T-helper 2 cell treated with Interferon-gamma antibody and Interleukin-4, amounts not matched to agents 5 μg/mL and 100 μg/mL, for 36 hours (primary cell): ENCODE measurements at regions not wholly inside any gene's neighbourhood (a gene's known extent, or its start where the extent isn't known, plus 50 kb on each side); places are given as distances from the start of the nearest gene placed in this dataset.
"Not testable (repeated sequence)": the region's sequence is repeated elsewhere in the genome, so short reads cannot be mapped to it uniquely, and the experiment has no call there.

Experiments used
- DNase-seq: peaks from one replicate; pipeline ENCODE4 v3.0.0; 2021; ENCODE audit warnings: low spot score
- H3K27ac Mint-ChIP-seq: one replicate; pipeline ENCODE4 v1.8.0; 2021; ENCODE audit warnings: mild to moderate bottlenecking, mixed read lengths
- H3K27me3 Mint-ChIP-seq: one replicate; pipeline ENCODE4 v1.8.0; 2021; ENCODE audit warnings: low read depth, mixed read lengths
- H3K36me3 Mint-ChIP-seq: one replicate; pipeline ENCODE4 v1.8.0; 2021; ENCODE audit warnings: low read depth, mixed read lengths
- H3K4me1 Mint-ChIP-seq: one replicate; pipeline ENCODE4 v1.8.0; 2021; ENCODE audit warnings: low read depth, mixed read lengths
- H3K4me3 Mint-ChIP-seq: one replicate; pipeline ENCODE4 v1.8.0; 2022; ENCODE audit warnings: mild to moderate bottlenecking, moderate library complexity, mixed read lengths
- H3K9me3 Mint-ChIP-seq: one replicate; pipeline ENCODE4 v1.8.0; 2021; ENCODE audit warnings: mixed read lengths

DNA sequence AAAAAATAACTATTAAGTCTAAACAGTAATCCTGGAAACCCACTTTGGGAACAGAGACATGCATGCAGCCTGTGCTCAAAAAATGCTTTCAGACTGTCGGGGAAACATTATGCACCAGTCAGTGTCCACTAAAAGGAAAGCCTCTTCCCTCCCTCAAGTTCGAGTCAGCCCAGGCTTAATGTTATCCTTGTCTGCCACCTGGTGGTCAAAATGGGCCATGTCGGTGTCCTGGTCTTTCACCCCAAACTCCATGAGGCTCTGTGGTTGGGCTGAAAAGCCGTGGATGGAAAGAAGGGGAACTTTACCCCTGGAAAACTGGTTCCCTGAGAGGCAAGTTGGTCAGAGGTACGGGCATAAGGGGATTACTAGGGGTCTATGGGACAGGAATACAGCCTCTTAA lies 88.4 kb upstream of the ZNF492 start:
- no peaks in the 10 kb centered on the region for H3K27me3 Mint-ChIP-seq
- H3K36me3 Mint-ChIP-seq, result no peaks in the 10 kb centered on the region
- no peak overlapping the region for H3K4me3 Mint-ChIP-seq
- H3K9me3 Mint-ChIP-seq, result peaks cover 62% of the 10 kb centered on the region
- no peak overlapping the region for H3K27ac Mint-ChIP-seq
- no peaks in the 10 kb centered on the region for H3K4me1 Mint-ChIP-seq
- no peak for DNase-seq

DNA sequence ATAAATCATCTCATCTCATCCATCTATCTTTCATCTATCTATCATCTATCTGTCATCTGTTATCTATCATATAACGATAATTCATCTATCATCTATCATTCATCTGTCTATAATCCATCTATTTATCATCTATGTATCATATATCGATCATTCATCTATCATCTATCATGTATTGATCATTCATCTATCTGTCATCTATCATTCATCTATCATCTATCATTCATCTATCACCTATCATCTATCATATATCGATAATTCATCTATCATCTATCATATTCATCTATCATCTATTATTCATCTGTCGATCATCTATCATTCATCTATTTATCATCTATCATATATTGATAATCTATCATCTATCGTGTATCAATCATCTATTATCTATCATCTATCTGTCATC lies 100.4 kb upstream of the ZNF492 start:
- no peak overlapping the region for H3K27ac Mint-ChIP-seq
- no peak for DNase-seq
- H3K4me1 Mint-ChIP-seq, result no peaks in the 10 kb centered on the region
- H3K27me3 Mint-ChIP-seq, result no peaks in the 10 kb centered on the region
- H3K36me3 Mint-ChIP-seq, result no peaks in the 10 kb centered on the region
- H3K4me3 Mint-ChIP-seq, result no peak overlapping the region
- peaks cover 49% of the 10 kb centered on the region for H3K9me3 Mint-ChIP-seq

DNA sequence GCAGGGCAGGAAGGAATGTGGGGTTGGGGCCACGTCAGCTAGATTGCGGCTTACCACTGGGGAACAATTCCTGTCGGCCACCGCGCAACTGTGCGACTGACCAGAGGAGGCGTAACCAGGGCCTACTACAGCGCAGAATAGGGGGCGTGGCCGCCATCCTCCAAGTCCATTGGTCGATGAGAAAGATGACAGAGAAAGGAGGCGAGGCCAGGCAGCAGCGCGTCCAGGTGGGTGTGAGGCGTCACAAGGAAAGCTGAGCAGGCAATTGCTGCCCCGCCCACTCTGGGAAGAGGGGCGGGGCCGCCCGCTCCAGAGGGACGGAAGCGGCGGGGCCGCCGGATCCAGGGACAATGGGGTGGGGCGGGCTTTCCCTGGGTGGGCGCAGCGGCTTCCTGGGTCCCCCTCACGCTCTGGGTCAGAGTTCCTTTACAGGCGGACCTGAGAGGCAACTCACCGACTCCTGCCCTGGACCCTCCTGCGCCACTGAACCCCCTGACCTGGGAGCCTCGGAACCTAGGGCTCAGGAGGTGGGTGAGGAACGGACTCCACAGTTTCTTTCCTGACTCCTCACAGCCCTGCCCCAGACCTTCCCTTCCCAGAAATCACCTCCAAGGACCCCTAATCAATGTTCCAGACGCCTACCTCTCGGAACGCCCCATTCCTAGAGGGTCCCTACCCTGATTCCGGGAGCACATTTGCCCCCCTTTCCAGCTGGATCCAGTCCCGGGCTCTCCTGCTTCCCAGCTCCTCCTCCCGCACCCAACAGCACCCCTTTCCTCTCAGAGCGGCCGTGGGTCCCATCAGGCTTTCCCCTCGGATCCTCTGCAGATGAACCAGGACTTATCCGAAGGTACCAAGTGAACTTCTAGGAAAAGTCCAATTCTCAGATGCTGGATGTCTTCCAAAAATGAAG lies 101.5 kb upstream of the ZNF492 start:
- Mint-ChIP-seq H3K27me3 (no peaks in the 10 kb centered on the region), H3K9me3 (peaks cover 47% of the 10 kb centered on the region), H3K4me1 (no peaks in the 10 kb centered on the region), H3K27ac (no peak overlapping the region), H3K36me3 (no peaks in the 10 kb centered on the region), H3K4me3 (no peak overlapping the region)
- DNase-seq, result no peak

DNA sequence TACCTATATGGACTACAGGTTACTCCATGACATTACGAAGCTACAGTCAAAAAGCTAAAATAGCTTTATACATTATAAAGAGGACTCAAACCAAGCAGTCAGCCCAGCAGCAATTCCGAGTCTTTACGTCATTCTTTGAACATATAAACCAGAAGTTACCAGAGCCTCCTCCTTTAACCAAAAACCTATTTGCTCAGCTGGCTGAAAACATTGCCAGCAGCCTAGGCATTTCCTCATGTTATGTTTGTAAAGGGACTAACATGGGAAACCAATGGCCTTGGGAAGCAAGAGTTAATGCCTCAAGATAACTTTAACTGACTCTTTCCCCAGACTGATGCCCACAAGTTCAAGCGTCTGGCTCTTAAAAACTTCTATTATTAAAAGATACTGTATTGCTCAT lies 104.1 kb upstream of the ZNF492 start:
- Mint-ChIP-seq H3K36me3 (no peaks in the 10 kb centered on the region), H3K4me1 (no peaks in the 10 kb centered on the region), H3K27ac (no peak overlapping the region), H3K4me3 (no peak overlapping the region), H3K27me3 (no peaks in the 10 kb centered on the region), H3K9me3 (peaks cover 47% of the 10 kb centered on the region)
- no peak for DNase-seq

DNA sequence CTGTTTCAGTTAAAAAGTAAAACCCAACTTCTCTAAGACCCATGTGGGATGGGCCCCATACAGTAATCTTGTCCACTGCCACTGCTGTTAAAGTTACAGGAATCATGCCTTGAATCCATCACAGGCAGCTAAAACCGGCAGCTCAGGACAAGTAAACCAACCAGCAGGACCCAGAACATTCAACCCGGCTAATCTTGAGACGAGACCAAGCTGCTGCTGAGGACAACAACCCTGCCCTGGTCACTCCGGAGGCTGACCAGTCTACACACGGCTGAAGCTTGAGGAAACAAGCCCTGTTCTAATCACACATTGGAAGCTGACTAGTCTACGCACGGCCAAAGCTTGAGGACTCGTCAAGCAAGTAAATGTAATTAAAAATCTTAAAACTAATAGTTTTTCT lies 105.2 kb upstream of the ZNF492 start:
- DNase-seq, result no peak
- Mint-ChIP-seq H3K9me3 (peaks cover 49% of the 10 kb centered on the region), H3K27me3 (no peaks in the 10 kb centered on the region), H3K36me3 (no peaks in the 10 kb centered on the region), H3K4me1 (no peaks in the 10 kb centered on the region), H3K27ac (no peak overlapping the region), H3K4me3 (no peak overlapping the region)

DNA sequence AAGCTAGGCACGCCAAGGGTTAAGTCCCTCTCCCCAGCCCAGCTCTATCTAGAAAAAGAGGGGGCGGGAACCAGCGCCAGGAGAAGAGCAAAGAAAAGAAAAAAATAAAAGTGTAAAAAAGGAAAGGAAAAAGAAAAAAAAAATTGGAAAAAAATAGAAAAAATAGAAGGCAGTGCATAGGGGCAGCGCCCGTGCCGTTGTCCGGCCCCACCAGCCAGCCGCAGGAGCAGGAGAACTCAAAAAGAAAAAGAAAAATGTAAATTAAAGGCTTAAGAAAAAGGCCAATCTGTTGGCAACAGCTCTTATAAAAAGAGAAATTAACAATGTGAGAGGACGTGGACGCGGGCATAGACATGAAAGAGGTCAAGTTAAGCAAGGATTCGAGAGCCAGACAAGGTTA lies 105.4 kb upstream of the ZNF98 start:
- Mint-ChIP-seq H3K4me1 (no peaks in the 10 kb centered on the region), H3K27me3 (no peaks in the 10 kb centered on the region), H3K9me3 (peaks cover 50% of the 10 kb centered on the region), H3K36me3 (no peaks in the 10 kb centered on the region), H3K27ac (no peak overlapping the region), H3K4me3 (no peak overlapping the region)
- no peak for DNase-seq

DNA sequence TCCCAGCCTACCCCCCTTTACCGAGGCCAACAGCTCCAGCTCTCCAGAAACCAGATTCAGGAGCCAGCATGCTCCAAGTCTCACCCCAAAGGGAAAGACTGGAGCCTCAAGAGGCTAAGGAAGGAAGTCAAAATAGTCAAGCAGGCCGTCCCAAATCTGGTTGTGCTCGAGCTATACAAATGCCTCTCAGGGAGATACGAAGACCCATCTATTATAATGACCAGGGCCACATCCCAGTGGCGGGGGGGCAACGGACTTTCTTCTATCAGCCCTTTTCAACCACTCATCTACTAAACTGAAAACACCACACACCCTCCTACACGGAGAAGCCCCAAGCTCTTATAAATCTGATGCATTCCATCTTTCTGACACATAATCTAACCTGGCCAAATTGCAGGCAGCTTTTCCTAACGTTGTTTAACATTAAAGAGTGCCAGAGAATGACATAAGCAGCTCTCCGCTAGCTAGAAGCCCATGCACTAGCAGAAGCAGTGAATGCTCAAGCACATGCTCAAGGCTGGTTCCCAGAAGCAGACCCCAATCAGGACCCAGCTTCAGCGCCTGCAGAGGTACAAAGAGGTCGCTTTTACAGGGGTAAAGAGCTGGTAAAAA lies 104.6 kb upstream of the ZNF98 start:
- H3K4me3 Mint-ChIP-seq, result no peak overlapping the region
- H3K27me3 Mint-ChIP-seq, result no peaks in the 10 kb centered on the region
- no peak overlapping the region for H3K27ac Mint-ChIP-seq
- no peaks in the 10 kb centered on the region for H3K4me1 Mint-ChIP-seq
- no peak for DNase-seq
- no peaks in the 10 kb centered on the region for H3K36me3 Mint-ChIP-seq
- peaks cover 47% of the 10 kb centered on the region for H3K9me3 Mint-ChIP-seq

DNA sequence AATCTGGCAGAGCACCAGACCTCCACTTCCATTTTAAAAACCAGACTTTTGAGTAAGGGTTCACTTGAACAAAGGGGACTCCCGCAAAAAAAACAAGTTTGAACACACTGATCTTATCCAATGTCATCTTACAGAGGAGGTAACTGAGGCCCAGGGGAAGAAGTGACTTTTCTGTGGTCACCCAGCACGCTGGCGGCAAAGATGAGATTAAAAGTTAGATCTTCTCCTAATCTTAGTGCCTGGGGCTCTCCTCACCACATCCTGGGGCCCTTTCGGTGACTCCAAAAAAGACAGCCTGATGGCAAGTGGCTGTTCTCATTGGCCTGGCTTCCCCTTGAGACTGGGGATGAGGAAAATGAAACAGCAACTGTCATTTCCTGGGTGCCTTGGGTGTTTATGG lies 101.8 kb upstream of the ZNF98 start:
- no peaks in the 10 kb centered on the region for H3K27me3 Mint-ChIP-seq
- no peaks in the 10 kb centered on the region for H3K4me1 Mint-ChIP-seq
- H3K4me3 Mint-ChIP-seq, result no peak overlapping the region
- no peak overlapping the region for H3K27ac Mint-ChIP-seq
- no peak for DNase-seq
- no peaks in the 10 kb centered on the region for H3K36me3 Mint-ChIP-seq
- H3K9me3 Mint-ChIP-seq, result peaks cover 58% of the 10 kb centered on the region

DNA sequence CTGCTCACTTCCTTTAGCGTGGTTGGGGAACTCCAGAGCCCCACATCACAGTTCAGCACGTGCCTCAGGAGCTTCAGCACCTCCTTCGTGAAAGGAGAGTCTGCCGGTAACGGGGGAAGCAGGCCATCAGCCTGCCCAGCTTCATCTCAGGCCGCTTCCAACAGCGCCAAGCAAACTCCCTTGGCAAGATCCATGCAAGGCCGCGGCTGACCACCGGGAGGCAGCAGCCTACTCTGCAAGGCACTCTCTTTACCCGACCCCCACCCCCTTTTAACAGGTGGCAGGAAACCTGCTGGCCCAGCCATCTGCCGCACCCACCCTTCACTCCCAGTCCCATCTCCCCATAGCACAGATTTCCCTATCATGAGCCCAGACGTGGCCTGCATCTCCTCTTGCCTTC lies 97.4 kb upstream of the ZNF98 start:
- not testable (repeated sequence) for H3K27me3 Mint-ChIP-seq, H3K27ac Mint-ChIP-seq, H3K36me3 Mint-ChIP-seq, H3K4me1 Mint-ChIP-seq, DNase-seq, H3K4me3 Mint-ChIP-seq
- H3K9me3 Mint-ChIP-seq, result peaks cover 47% of the 10 kb centered on the region

DNA sequence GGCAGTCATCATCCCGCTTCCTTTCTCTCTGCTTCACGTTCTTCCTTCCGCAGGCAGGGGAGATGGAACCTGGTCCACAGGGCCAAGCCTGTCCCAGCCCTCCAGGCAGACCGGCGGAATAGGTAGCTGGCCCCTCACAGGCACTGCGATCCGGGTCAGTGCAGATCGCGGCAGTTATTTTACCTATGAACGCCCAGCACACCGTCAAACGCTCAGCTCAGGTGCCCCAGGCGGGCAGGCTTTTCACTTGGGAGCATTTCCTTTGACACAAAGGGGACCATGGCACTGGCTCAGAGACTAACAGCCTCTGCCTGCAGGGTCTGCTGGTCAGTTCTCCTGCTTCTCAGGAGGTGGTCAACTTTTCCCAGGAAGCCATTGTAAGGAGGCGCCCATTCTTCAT lies 97.0 kb upstream of the ZNF98 start:
- peaks cover 2% of the 10 kb centered on the region for H3K36me3 Mint-ChIP-seq
- H3K4me3 Mint-ChIP-seq, result no peak overlapping the region
- no peak for DNase-seq
- peaks cover 44% of the 10 kb centered on the region for H3K9me3 Mint-ChIP-seq
- no peak overlapping the region for H3K27ac Mint-ChIP-seq
- no peaks in the 10 kb centered on the region for H3K27me3 Mint-ChIP-seq
- H3K4me1 Mint-ChIP-seq, result no peaks in the 10 kb centered on the region

DNA sequence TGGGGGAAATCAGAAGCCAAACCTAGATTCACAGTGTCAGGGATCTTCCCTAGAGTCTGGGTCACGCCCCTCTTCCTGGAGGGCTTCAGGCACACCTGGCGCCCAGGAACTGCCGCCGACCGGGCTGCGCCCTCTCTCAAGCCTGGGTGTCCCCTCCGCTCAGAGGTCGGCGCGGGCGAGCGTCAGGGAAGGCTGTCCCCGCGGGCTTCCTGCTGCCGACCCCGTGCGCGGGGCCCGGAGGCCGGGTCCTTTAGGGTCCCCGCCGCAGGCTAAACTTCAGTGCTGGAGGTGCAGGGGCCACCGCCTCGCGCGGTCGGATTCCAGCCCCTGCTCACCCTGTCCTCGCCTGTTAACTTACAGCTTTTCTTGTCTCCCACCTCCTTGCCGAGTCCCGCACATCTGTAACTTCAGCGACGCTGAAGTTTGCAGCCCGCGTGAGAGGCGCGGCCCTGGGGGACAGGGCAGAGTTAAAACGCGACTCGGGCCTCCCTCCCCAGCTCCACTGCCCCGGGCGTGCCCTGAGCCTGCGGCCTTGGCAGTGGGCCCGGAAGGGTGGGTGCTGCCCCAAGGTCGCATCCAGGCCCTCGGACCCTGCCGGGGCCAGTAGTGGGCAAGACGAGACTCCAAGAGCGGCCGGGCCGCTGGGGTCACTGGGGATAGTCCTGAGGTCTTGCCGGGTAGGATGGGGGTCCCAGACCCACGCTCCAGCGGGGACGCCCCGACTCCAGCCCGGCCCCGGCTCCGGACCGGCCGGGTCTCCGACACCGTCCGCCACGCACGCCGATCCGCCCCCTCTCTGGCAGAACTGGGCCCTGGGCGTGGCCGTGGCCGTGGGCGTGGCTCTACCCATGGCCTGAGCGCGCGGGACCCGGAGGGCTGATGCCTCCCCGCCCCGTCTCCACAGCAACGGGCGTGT lies 95.6 kb upstream of the ZNF98 start:
- no peaks in the 10 kb centered on the region for H3K27me3 Mint-ChIP-seq
- no peak for DNase-seq
- H3K9me3 Mint-ChIP-seq, result peaks cover 42% of the 10 kb centered on the region
- no peak overlapping the region for H3K4me3 Mint-ChIP-seq
- H3K36me3 Mint-ChIP-seq, result peaks cover 2% of the 10 kb centered on the region
- no peak overlapping the region for H3K27ac Mint-ChIP-seq
- no peaks in the 10 kb centered on the region for H3K4me1 Mint-ChIP-seq

DNA sequence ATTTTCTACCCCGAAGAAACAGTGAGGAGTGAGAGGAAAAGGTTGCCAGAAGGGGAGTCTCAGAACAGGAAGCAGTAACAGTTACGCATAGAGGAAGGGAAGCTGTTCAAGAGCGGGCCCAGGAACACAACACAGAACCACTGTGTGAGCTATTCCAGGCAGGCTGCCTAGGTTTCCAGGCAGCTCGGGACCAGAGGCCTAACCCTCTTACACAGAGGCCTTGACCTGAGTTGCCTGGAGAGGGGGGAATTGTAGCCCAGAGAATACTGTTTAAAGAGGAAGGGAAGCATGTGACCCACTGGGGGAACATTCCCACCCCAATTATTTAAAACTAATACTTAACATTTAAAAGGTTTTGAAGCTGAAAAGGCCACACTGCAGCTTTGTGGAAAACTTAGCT lies 93.3 kb upstream of the ZNF98 start:
- no peaks in the 10 kb centered on the region for H3K27me3 Mint-ChIP-seq
- DNase-seq, result no peak
- H3K4me3 Mint-ChIP-seq, result no peak overlapping the region
- no peak overlapping the region for H3K27ac Mint-ChIP-seq
- peaks cover 41% of the 10 kb centered on the region for H3K9me3 Mint-ChIP-seq
- H3K4me1 Mint-ChIP-seq, result no peaks in the 10 kb centered on the region
- H3K36me3 Mint-ChIP-seq, result peaks cover 2% of the 10 kb centered on the region

DNA sequence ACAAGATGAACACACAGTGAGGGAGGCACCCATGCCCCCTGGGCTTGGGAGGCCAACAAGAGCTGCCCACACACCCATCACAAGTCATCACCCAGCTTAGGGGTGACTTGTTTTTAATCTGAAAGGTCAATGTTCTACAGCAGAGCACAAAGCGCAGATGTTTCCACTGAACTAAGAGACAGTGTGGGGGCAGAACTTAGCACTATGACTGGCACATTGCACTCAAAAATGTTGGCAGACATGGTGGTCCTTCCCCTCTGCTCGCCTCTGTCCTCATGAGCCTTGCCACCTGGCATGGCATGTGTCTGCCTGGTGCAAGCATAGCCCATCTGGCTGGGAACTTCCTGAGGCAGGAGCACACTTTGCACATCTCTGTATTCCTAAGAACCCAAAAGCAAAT lies 81.4 kb upstream of the ZNF98 start:
- Mint-ChIP-seq H3K4me1 (no peaks in the 10 kb centered on the region), H3K27me3 (no peaks in the 10 kb centered on the region), H3K27ac (no peak overlapping the region), H3K36me3 (no peaks in the 10 kb centered on the region), H3K9me3 (peaks cover 63% of the 10 kb centered on the region), H3K4me3 (no peak overlapping the region)
- DNase-seq, result no peak

DNA sequence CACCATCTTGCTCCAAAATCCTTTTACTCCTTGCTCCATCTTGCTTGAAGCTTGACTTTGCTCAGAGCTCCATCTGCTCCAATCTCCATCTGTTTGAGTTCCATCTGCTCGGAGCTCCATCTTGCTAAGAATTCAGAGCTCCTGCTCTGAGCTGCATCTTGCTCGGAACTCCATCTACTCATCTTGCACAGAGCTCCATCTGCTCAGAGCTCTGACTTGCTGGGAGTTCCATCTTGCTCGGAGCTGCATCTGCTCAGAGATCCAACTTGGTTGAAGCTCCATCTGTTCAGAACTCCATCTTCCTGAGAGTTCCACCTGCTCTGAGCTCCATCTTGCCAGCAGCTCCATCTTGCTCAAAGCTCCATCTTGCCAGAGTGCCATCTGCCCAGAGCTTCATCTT lies 80.6 kb upstream of the ZNF98 start:
- H3K27me3 Mint-ChIP-seq, result no peaks in the 10 kb centered on the region
- no peaks in the 10 kb centered on the region for H3K36me3 Mint-ChIP-seq
- no peak overlapping the region for H3K4me3 Mint-ChIP-seq
- H3K9me3 Mint-ChIP-seq, result peaks cover 69% of the 10 kb centered on the region
- no peaks in the 10 kb centered on the region for H3K4me1 Mint-ChIP-seq
- DNase-seq, result no peak
- no peak overlapping the region for H3K27ac Mint-ChIP-seq
